ENCODE measurements at regions not wholly inside any gene's neighbourhood (a gene's known extent, or its start where the extent isn't known, plus 50 kb on each side); places are given as distances from the start of the nearest gene placed in this dataset.

- TF ChIP-seq EZH2 (IDR thresholded peaks at IDR 0.05) (no peak), POLR2AphosphoS5 (IDR thresholded peaks at IDR 0.05; ENCODE audit: borderline replicate concordance, low read depth, low read length) (no peak), FOXP2 (optimal IDR thresholded peaks at IDR 0.05; ENCODE audit: control extremely low read depth, extremely low read length, insufficient read depth) (no peak)
- H3K4me3 ChIP-seq = no peak overlapping the region
- H3K36me3 ChIP-seq (ENCODE audit: insufficient read depth, low read length) = no peaks in the 10 kb centered on the region
- H3K9me3 ChIP-seq (ENCODE audit: low read depth, low read length) = no peaks in the 10 kb centered on the region
- DNase-seq (ENCODE audit: low read depth, low spot score) = no peak
- H3K27ac ChIP-seq = no peak overlapping the region
- H3K9ac ChIP-seq (ENCODE audit: insufficient read length) = no peak overlapping the region
These were observed 619.7 kb downstream of the GRXCR1 start for GRCh38 chr4:43512253-43512652.

DNA sequence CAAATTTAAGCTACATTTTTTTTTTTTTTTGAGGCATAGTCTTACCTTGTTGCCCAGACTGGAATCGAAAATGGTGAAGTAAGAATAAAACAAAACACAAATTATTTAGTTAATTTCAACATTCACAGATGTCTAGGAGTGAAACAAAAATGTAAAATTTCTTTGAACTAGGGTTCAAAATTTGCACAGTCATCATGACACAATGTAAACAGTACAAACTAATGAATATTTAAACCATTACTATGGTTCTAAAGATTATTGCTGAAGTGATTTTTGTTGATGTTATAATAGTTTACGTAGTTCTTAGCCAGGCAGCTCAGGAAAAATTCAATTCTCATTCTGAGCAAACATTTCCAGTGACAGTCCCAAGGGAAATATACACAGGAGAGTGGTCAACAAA is 633.1 kb downstream of the GRXCR1 start:
- H3K4me3 ChIP-seq = no peak overlapping the region
- no peak overlapping the region for H3K27ac ChIP-seq
- no peak overlapping the region for H3K9ac ChIP-seq (ENCODE audit: insufficient read length)
- TF ChIP-seq FOXP2 (optimal IDR thresholded peaks at IDR 0.05; ENCODE audit: control extremely low read depth, extremely low read length, insufficient read depth) = no peak
- no peak for TF ChIP-seq POLR2AphosphoS5 (IDR thresholded peaks at IDR 0.05; ENCODE audit: borderline replicate concordance, low read depth, low read length)
- no peak for TF ChIP-seq EZH2 (IDR thresholded peaks at IDR 0.05)
- no peaks in the 10 kb centered on the region for H3K9me3 ChIP-seq (ENCODE audit: low read depth, low read length)
- H3K36me3 ChIP-seq (ENCODE audit: insufficient read depth, low read length) = no peaks in the 10 kb centered on the region
- no peak for DNase-seq (ENCODE audit: low read depth, low spot score)

- no peaks in the 10 kb centered on the region for H3K36me3 ChIP-seq (ENCODE audit: insufficient read depth, low read length)
- DNase-seq (ENCODE audit: low read depth, low spot score) = no peak
These were observed 655.0 kb downstream of the GRXCR1 start for GRCh38 chr4:43547561-43547960.

DNA sequence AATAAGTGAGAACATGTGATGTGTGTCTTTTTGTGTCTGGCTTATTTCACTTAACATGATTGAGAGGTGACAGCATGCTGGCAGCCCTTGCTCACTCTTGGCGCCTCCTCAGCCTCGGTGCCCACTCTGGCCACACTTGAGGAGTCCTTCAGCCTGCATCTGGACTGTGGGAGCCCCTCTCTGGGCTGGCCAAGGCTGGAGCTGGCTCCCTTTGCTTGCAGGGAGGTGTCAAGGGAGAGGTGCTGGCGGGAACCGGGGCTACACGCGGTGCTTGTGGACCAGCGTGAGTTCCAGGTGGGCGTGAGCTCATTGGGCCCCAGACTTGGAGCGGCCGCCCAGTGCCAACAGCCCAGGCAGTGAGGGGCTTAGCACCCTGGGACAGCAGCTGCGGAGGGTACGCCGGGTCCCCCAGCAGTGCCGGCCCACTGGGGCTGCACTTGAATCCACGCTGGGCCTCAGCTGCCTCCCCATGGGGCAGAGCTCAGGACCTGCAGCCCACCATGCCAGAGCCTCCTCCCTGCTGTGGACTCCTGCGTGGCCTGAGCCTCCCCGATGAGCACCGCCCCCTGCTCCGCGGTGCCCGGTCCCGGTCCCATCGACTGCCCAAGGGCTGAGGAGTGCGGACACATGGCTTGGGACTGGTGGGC is 658.6 kb downstream of the GRXCR1 start:
- H3K9ac ChIP-seq (ENCODE audit: insufficient read length) = no peak overlapping the region
- no peak for DNase-seq (ENCODE audit: low read depth, low spot score)
- no peak overlapping the region for H3K4me3 ChIP-seq
- TF ChIP-seq POLR2AphosphoS5 (IDR thresholded peaks at IDR 0.05; ENCODE audit: borderline replicate concordance, low read depth, low read length) (no peak), EZH2 (IDR thresholded peaks at IDR 0.05) (no peak), FOXP2 (optimal IDR thresholded peaks at IDR 0.05; ENCODE audit: control extremely low read depth, extremely low read length, insufficient read depth) (no peak)
- no peak overlapping the region for H3K27ac ChIP-seq
- H3K36me3 ChIP-seq (ENCODE audit: insufficient read depth, low read length) = no peaks in the 10 kb centered on the region
- no peaks in the 10 kb centered on the region for H3K9me3 ChIP-seq (ENCODE audit: low read depth, low read length)

More at GRCh38 chr4:43547561-43547960, 655.0 kb downstream of the GRXCR1 start:
- TF ChIP-seq FOXP2 (optimal IDR thresholded peaks at IDR 0.05; ENCODE audit: control extremely low read depth, extremely low read length, insufficient read depth) (no peak), POLR2AphosphoS5 (IDR thresholded peaks at IDR 0.05; ENCODE audit: borderline replicate concordance, low read depth, low read length) (no peak), EZH2 (IDR thresholded peaks at IDR 0.05) (no peak)
- no peak overlapping the region for H3K9ac ChIP-seq (ENCODE audit: insufficient read length)
- no peak overlapping the region for H3K4me3 ChIP-seq
- H3K27ac ChIP-seq = no peak overlapping the region
- no peaks in the 10 kb centered on the region for H3K9me3 ChIP-seq (ENCODE audit: low read depth, low read length)

GRCh38 chr4:43556262-43556661 is 663.7 kb downstream of the GRXCR1 start:
- Histone ChIP-seq H3K9me3 (ENCODE audit: low read depth, low read length) (no peaks in the 10 kb centered on the region), H3K36me3 (ENCODE audit: insufficient read depth, low read length) (no peaks in the 10 kb centered on the region), H3K4me3 (no peak overlapping the region), H3K9ac (ENCODE audit: insufficient read length) (no peak overlapping the region), H3K27ac (no peak overlapping the region)
- DNase-seq (ENCODE audit: low read depth, low spot score) = no peak
- TF ChIP-seq EZH2 (IDR thresholded peaks at IDR 0.05) (no peak), POLR2AphosphoS5 (IDR thresholded peaks at IDR 0.05; ENCODE audit: borderline replicate concordance, low read depth, low read length) (no peak), FOXP2 (optimal IDR thresholded peaks at IDR 0.05; ENCODE audit: control extremely low read depth, extremely low read length, insufficient read depth) (no peak)

- Histone ChIP-seq H3K27ac (no peak overlapping the region), H3K4me3 (no peak overlapping the region), H3K9me3 (ENCODE audit: low read depth, low read length) (no peaks in the 10 kb centered on the region), H3K36me3 (ENCODE audit: insufficient read depth, low read length) (no peaks in the 10 kb centered on the region), H3K9ac (ENCODE audit: insufficient read length) (no peak overlapping the region)
- DNase-seq (ENCODE audit: low read depth, low spot score) = no peak
- TF ChIP-seq EZH2 (IDR thresholded peaks at IDR 0.05) = no peak
- TF ChIP-seq FOXP2 (optimal IDR thresholded peaks at IDR 0.05; ENCODE audit: control extremely low read depth, extremely low read length, insufficient read depth) = no peak
- TF ChIP-seq POLR2AphosphoS5 (IDR thresholded peaks at IDR 0.05; ENCODE audit: borderline replicate concordance, low read depth, low read length) = no peak
These were observed 667.5 kb downstream of the GRXCR1 start for GRCh38 chr4:43560047-43560446.

DNA sequence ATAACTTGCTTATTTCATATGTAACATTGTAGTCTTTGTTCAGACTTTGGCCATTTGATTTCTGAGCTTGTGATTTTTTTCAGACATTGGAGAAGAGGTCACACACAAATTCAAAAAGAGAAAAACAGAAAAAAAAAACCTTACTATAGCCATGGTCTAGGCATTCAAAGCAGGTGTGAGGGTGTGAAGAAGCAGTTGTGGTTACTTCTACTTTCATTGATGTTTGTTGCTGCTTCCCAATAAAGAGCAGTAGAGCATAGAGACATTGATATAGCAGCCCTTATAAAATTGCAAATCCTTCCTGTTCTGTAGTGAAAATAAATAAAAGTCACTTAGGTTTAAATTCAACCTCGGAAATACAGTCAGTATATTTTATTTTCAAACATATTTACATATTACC is 671.6 kb downstream of the GRXCR1 start:
- H3K4me3 ChIP-seq = no peak overlapping the region
- TF ChIP-seq POLR2AphosphoS5 (IDR thresholded peaks at IDR 0.05; ENCODE audit: borderline replicate concordance, low read depth, low read length) (no peak), EZH2 (IDR thresholded peaks at IDR 0.05) (no peak), FOXP2 (optimal IDR thresholded peaks at IDR 0.05; ENCODE audit: control extremely low read depth, extremely low read length, insufficient read depth) (no peak)
- no peak overlapping the region for H3K9ac ChIP-seq (ENCODE audit: insufficient read length)
- H3K36me3 ChIP-seq (ENCODE audit: insufficient read depth, low read length) = no peaks in the 10 kb centered on the region
- no peak overlapping the region for H3K27ac ChIP-seq
- no peak for DNase-seq (ENCODE audit: low read depth, low spot score)
- H3K9me3 ChIP-seq (ENCODE audit: low read depth, low read length) = no peaks in the 10 kb centered on the region

- no peaks in the 10 kb centered on the region for H3K36me3 ChIP-seq (ENCODE audit: insufficient read depth, low read length)
- no peaks in the 10 kb centered on the region for H3K9me3 ChIP-seq (ENCODE audit: low read depth, low read length)
- TF ChIP-seq EZH2 (IDR thresholded peaks at IDR 0.05) (no peak), POLR2AphosphoS5 (IDR thresholded peaks at IDR 0.05; ENCODE audit: borderline replicate concordance, low read depth, low read length) (no peak), FOXP2 (optimal IDR thresholded peaks at IDR 0.05; ENCODE audit: control extremely low read depth, extremely low read length, insufficient read depth) (no peak)
- no peak overlapping the region for H3K9ac ChIP-seq (ENCODE audit: insufficient read length)
- H3K27ac ChIP-seq = no peak overlapping the region
- H3K4me3 ChIP-seq = no peak overlapping the region
- no peak for DNase-seq (ENCODE audit: low read depth, low spot score)
These were observed 672.1 kb downstream of the GRXCR1 start for GRCh38 chr4:43564591-43564990.

GRCh38 chr4:43567644-43568043 is 675.1 kb downstream of the GRXCR1 start:
- no peaks in the 10 kb centered on the region for H3K9me3 ChIP-seq (ENCODE audit: low read depth, low read length)
- H3K36me3 ChIP-seq (ENCODE audit: insufficient read depth, low read length) = no peaks in the 10 kb centered on the region
- no peak overlapping the region for H3K9ac ChIP-seq (ENCODE audit: insufficient read length)
- DNase-seq (ENCODE audit: low read depth, low spot score) = no peak
- no peak for TF ChIP-seq POLR2AphosphoS5 (IDR thresholded peaks at IDR 0.05; ENCODE audit: borderline replicate concordance, low read depth, low read length)
- no peak for TF ChIP-seq EZH2 (IDR thresholded peaks at IDR 0.05)
- TF ChIP-seq FOXP2 (optimal IDR thresholded peaks at IDR 0.05; ENCODE audit: control extremely low read depth, extremely low read length, insufficient read depth) = no peak
- no peak overlapping the region for H3K27ac ChIP-seq
- H3K4me3 ChIP-seq = no peak overlapping the region

Measured in SK-N-MC (cell line).